22Rv1 (cell line): ENCODE measurements at regions not wholly inside any gene's neighbourhood (a gene's known extent, or its start where the extent isn't known, plus 50 kb on each side); places are given as distances from the start of the nearest gene placed in this dataset.
"Not testable (repeated sequence)": the region's sequence is repeated elsewhere in the genome, so short reads cannot be mapped to it uniquely, and the experiment has no call there.

Experiments
- H3K27ac ChIP-seq: fragments of 450-650 bp; 2 replicates; pipeline ENCODE4 v1.5.1; 2017
- CTCF ChIP-seq: fragments of 450-650 bp; IDR thresholded peaks from 2 replicates; pipeline ENCODE4 v1.5.1; 2017; ENCODE audit warnings: mild to moderate bottlenecking
- ZFX ChIP-seq: fragments of 450-650 bp; IDR thresholded peaks from 2 replicates; pipeline ENCODE4 v1.6.1; 2017; ENCODE audit warnings: antibody characterized with exemption, borderline replicate concordance

DNA sequence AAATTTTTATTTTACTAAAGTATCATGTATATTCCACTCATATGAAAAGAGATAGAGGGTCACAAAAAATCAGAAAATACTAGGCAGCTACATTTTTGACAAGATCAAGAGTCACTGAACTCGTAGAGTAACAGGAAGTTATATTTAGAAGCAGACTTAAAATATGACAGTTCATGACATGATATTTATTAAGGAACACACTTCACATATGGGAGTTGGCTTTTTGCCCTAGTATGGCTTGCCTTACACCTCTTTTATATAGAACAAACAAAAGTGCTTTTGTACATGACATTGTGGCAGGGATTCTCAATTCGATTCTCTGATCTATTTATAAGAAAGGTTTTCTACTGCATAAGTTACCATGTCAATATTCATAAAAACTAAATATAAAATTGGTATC, 80.1 kb upstream of the GBE1 start:
- H3K27ac ChIP-seq, result no peak overlapping the region
- TF ChIP-seq CTCF (no peak), ZFX (no peak)

DNA sequence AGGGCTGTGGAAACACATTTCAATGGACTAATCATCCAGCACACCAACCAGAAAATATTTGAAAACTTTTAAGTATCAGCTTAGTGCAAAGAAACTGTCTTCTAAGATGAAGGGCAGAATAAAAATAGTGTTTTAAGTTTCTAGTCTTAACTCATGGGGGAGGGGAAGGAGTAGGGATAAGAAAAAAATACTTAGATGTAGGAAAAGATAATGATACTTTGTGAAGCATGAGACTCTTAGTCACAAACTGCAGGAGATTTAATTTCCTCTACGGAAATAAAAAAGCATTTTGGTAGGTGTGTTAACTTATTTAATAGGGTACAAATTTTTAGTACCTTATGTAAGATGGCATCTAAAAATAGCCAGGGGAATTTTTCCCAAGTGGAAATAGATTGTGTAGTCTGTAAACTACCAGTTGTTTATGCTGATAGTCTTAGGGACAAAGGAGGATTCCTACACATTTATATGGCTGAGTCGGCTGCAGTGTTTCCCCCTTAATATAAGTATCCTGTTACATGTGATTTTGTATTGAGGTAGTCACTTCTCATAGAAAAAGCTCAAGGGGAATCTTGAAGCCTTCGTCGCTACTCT, 78.2 kb upstream of the GBE1 start:
- H3K27ac ChIP-seq, result no peak overlapping the region
- TF ChIP-seq ZFX (no peak), CTCF (no peak)

- no peak overlapping the region for H3K27ac ChIP-seq
- TF ChIP-seq ZFX (no peak), CTCF (no peak)
Measured at GRCh38 chr3:81838457-81838856, 77.0 kb upstream of the GBE1 start.

GRCh38 chr3:81837071-81837593, 75.7 kb upstream of the GBE1 start:
- H3K27ac ChIP-seq, result no peak overlapping the region
- TF ChIP-seq CTCF, result no peak
- no peak for TF ChIP-seq ZFX

- H3K27ac ChIP-seq, result no peak overlapping the region
- TF ChIP-seq CTCF, result no peak
- no peak for TF ChIP-seq ZFX
Measured at GRCh38 chr3:81829937-81830336, 68.5 kb upstream of the GBE1 start.

DNA sequence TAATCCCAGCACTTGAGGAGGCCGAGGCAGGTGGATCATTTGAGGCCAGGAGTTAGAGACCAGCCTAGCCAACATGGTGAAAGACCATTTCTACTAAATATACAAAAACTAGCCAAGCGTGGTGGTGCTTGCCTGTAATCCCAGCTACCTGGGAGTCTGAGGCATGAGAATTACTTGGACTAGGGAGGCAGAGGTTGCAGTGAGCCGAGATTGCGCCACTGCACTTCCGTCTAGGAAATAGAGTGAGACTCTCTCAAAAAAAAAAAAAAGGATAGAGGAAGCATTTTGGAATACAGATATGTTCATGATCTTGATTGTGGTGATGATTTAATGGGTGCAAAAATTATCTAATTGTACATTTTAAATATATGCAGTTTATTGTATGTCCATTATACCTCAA, 67.8 kb upstream of the GBE1 start:
- not testable (repeated sequence) for H3K27ac ChIP-seq

DNA sequence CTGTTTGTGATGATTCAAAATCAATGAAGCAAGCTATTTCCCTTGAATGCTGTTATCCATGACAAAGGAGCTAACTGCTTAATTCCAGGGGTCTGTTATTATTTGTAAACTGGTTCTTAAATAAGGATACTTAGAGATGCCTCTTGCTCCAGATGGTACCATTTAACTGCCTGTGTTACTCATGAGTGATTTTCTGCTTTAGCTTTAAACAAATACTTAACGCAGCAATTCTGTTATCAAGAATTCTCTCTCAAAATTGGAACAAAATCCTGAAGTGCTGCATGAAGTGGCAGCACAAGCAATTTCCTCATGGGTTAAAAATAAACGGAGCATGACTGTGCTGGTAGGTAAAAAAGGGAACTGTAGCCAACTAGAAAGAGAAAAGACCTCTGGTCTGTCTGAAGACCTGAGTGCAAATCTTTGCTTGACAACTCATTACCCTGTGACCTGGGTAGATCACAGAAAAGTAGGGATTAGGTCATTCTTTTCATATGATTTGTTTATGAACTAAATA, 62.5 kb upstream of the GBE1 start:
- no peak overlapping the region for H3K27ac ChIP-seq
- TF ChIP-seq CTCF (no peak), ZFX (no peak)

DNA sequence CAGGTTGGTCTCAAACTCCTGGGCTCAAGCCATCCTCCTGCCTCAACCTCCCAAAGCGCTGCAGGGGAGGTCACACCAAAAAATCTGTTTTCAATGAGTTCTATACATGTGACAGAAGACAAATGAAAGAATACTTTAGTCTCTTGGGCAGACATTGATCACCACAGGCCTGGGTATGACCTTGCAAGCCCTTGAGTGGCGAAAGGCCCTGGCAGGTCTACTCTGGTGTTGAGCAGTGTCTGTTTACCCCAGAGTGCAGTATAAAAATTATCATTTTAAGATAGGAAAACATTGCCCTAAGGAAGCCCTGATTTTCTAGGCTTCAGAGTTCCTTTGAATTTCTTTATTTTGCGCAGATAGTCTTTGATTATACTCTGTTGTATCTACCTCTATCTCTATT, 61.6 kb upstream of the GBE1 start:
- TF ChIP-seq CTCF (no peak), ZFX (no peak)
- no peak overlapping the region for H3K27ac ChIP-seq
